Astrocyte (in vitro differentiated cells and primary cell): ENCODE measurements at regions not wholly inside any gene's neighbourhood (a gene's known extent, or its start where the extent isn't known, plus 50 kb on each side); places are given as distances from the start of the nearest gene placed in this dataset.

ENCODE experiments used
- DNase-seq: peaks from one replicate; pipeline ENCODE4 v3.0.0-alpha.2; 2010; ENCODE audit warnings: low read depth
- FAIRE-seq: peaks from 2 replicates; lab custom pipeline; 2011; peaks lifted over from hg19 to GRCh38; lab: Jason Lieb, UNC
- H2AFZ ChIP-seq: 2 replicates; pipeline ENCODE4 v1.6.0; 2012; ENCODE audit warnings: low read depth, low read length, inconsistent platforms
- H3K27ac ChIP-seq: 2 replicates; pipeline ENCODE4 v1.5.1; 2011; ENCODE audit warnings: low read depth, low read length, inconsistent platforms
- H3K27me3 ChIP-seq: 2 replicates; pipeline ENCODE4 v1.6.0; 2011; ENCODE audit warnings: low read length, inconsistent platforms; ENCODE audit not compliant: insufficient read depth
- H3K36me3 ChIP-seq: 2 replicates; pipeline ENCODE4 v1.5.1; 2011; ENCODE audit warnings: low read length, inconsistent platforms; ENCODE audit not compliant: insufficient read depth
- H3K4me1 ChIP-seq: 2 replicates; pipeline ENCODE4 v1.5.1; 2011; ENCODE audit warnings: low read length, inconsistent platforms; ENCODE audit not compliant: insufficient read depth
- H3K4me2 ChIP-seq: 2 replicates; pipeline ENCODE4 v1.6.0; 2012; ENCODE audit warnings: low read length, inconsistent platforms
- H3K4me3 ChIP-seq: 2 replicates; pipeline ENCODE4 v1.5.1; 2011; ENCODE audit warnings: low read depth, mild to moderate bottlenecking, low read length, inconsistent platforms; ENCODE audit not compliant: insufficient read depth
- H3K79me2 ChIP-seq: 2 replicates; pipeline ENCODE4 v1.6.0; 2012; ENCODE audit warnings: mild to moderate bottlenecking, low read length, inconsistent platforms; ENCODE audit not compliant: insufficient read depth
- H3K9ac ChIP-seq: 2 replicates; pipeline ENCODE4 v1.6.0; 2012; ENCODE audit warnings: mild to moderate bottlenecking, low read length, inconsistent platforms
- H3K9me3 ChIP-seq: 2 replicates; pipeline ENCODE4 v1.5.1; 2012; ENCODE audit warnings: low read depth, mild to moderate bottlenecking, low read length, inconsistent platforms; ENCODE audit not compliant: insufficient read depth
- H4K20me1 ChIP-seq: 2 replicates; pipeline ENCODE4 v1.6.0; 2012; ENCODE audit warnings: low read length, inconsistent platforms; ENCODE audit not compliant: insufficient read depth
- H3K27ac Mint-ChIP-seq: one replicate; pipeline ENCODE4 v1.8.0; 2021; ENCODE audit warnings: mild to moderate bottlenecking, mixed read lengths; ENCODE audit not compliant: unreplicated experiment
- H3K27me3 Mint-ChIP-seq: one replicate; pipeline ENCODE4 v1.8.0; 2021; ENCODE audit warnings: low read depth, mixed read lengths; ENCODE audit not compliant: unreplicated experiment
- H3K36me3 Mint-ChIP-seq: one replicate; pipeline ENCODE4 v1.8.0; 2021; ENCODE audit warnings: low read depth, mixed read lengths; ENCODE audit not compliant: unreplicated experiment
- H3K4me1 Mint-ChIP-seq: one replicate; pipeline ENCODE4 v1.8.0; 2021; ENCODE audit warnings: low read depth, mixed read lengths; ENCODE audit not compliant: unreplicated experiment
- H3K4me3 Mint-ChIP-seq: one replicate; pipeline ENCODE4 v1.8.0; 2021; ENCODE audit warnings: mild to moderate bottlenecking, moderate library complexity, mixed read lengths; ENCODE audit not compliant: unreplicated experiment
- H3K9me3 Mint-ChIP-seq: one replicate; pipeline ENCODE4 v1.8.0; 2021; ENCODE audit warnings: mild to moderate bottlenecking, mixed read lengths; ENCODE audit not compliant: unreplicated experiment
- EZH2 ChIP-seq: IDR thresholded peaks from 2 replicates; pipeline ENCODE4 v1.6.1; 2012; ENCODE audit warnings: mild to moderate bottlenecking, low read length, inconsistent platforms; ENCODE audit not compliant: insufficient read depth
- TF ChIP-seq, protein P1 (sequence below): IDR thresholded peaks from 2 replicates; pipeline ENCODE4 v1.5.1; 2011; ENCODE audit warnings: low read depth, mild to moderate bottlenecking, inconsistent platforms, low read length, moderate library complexity; ENCODE audit not compliant: insufficient read depth

DNA sequence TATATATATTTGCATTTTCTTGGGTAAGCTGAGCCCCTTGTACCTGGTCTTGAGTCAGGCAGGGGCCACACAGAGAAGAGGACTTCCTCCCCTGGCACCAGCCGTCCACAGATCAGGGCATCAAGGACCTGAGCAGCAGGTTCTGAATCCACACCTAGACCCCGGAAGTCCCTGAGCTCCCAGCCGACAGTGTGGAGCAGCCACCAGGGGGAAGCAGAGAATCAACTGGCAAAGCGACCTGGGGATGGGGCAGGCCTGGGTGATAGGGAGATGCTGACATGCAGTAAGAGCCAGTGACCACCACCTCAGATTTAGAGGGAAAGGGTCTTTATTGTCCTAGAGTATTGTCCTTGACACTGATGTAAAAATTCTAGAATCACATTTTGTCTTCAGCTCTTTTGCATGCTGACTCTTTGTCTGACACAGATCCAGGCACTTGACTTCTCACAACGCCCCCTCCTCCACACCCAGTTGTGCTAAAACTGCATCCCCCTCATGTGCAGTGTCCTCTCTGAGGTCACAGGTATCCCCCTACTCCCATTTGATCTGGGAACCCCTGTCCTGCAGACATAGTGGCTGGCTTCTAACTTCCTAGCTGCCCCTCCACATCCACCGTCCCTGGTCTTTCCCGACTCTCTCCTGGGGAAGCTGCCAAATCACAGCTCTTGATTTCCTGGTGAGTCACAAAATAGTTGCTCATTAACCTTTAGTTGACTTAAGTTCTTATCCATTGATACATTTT, 109.3 kb downstream of the GGTLC2 start:
- Mint-ChIP-seq H3K36me3 (no peaks in the 10 kb centered on the region), H3K4me1 (no peaks in the 10 kb centered on the region), H3K4me3 (no peak overlapping the region), H3K27ac (no peak overlapping the region), H3K27me3 (peaks cover 59% of the 10 kb centered on the region), H3K9me3 (no peaks in the 10 kb centered on the region)
- Histone ChIP-seq H3K4me2 (no peak overlapping the region), H3K36me3 (no peaks in the 10 kb centered on the region), H4K20me1 (no peaks in the 10 kb centered on the region), H3K9me3 (no peaks in the 10 kb centered on the region), H3K4me3 (no peak overlapping the region), H3K79me2 (no peaks in the 10 kb centered on the region), H3K27ac (no peak overlapping the region), H2AFZ (no peak overlapping the region), H3K4me1 (no peaks in the 10 kb centered on the region), H3K9ac (no peak overlapping the region), H3K27me3 (peaks cover 2% of the 10 kb centered on the region)
- FAIRE-seq: no peak
- DNase-seq: no peak
- TF ChIP-seq, protein P1, sequence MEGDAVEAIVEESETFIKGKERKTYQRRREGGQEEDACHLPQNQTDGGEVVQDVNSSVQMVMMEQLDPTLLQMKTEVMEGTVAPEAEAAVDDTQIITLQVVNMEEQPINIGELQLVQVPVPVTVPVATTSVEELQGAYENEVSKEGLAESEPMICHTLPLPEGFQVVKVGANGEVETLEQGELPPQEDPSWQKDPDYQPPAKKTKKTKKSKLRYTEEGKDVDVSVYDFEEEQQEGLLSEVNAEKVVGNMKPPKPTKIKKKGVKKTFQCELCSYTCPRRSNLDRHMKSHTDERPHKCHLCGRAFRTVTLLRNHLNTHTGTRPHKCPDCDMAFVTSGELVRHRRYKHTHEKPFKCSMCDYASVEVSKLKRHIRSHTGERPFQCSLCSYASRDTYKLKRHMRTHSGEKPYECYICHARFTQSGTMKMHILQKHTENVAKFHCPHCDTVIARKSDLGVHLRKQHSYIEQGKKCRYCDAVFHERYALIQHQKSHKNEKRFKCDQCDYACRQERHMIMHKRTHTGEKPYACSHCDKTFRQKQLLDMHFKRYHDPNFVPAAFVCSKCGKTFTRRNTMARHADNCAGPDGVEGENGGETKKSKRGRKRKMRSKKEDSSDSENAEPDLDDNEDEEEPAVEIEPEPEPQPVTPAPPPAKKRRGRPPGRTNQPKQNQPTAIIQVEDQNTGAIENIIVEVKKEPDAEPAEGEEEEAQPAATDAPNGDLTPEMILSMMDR: peak; percentile 45
- no peak for TF ChIP-seq EZH2

- Histone ChIP-seq H4K20me1 (no peaks in the 10 kb centered on the region), H3K4me3 (no peak overlapping the region), H3K4me1 (no peaks in the 10 kb centered on the region), H2AFZ (no peak overlapping the region), H3K4me2 (no peak overlapping the region), H3K27me3 (peaks cover 2% of the 10 kb centered on the region), H3K9me3 (no peaks in the 10 kb centered on the region), H3K9ac (no peak overlapping the region), H3K79me2 (no peaks in the 10 kb centered on the region), H3K27ac (no peak overlapping the region), H3K36me3 (no peaks in the 10 kb centered on the region)
- no peak for FAIRE-seq
- H3K4me3 Mint-ChIP-seq: no peak overlapping the region
- H3K9me3 Mint-ChIP-seq: no peaks in the 10 kb centered on the region
- peaks cover 60% of the 10 kb centered on the region for H3K27me3 Mint-ChIP-seq
- TF ChIP-seq EZH2: no peak
- TF ChIP-seq, protein P1: no peak
- no peak overlapping the region for H3K27ac Mint-ChIP-seq
- no peaks in the 10 kb centered on the region for H3K36me3 Mint-ChIP-seq
- H3K4me1 Mint-ChIP-seq: no peaks in the 10 kb centered on the region
- no peak for DNase-seq
These were observed 109.8 kb downstream of the GGTLC2 start for GRCh38 chr22:22754268-22754657.
